ENCODE measurements at regions not wholly inside any gene's neighbourhood (a gene's known extent, or its start where the extent isn't known, plus 50 kb on each side); places are given as distances from the start of the nearest gene placed in this dataset.

DNA sequence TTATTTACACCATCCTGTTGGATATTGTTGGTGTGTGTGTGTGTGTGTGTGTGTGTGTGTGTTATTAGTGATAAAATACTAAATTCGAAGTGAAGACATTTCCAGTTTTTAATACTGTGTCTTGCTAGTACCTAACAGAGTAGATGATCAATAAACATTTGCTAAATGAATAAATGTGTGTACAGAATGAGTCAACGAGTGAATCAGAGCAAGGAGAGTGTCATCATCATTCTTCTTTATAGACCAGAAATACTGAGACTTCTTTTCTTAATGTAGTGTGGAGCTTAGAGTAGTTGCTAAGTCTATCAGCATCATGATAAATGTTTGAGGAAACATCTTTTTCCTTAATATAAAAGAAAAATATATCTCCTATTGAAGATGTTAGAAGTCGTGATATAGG is 169.7 kb upstream of the SATB2 start:
- H3K27ac ChIP-seq = no peak overlapping the region

DNA sequence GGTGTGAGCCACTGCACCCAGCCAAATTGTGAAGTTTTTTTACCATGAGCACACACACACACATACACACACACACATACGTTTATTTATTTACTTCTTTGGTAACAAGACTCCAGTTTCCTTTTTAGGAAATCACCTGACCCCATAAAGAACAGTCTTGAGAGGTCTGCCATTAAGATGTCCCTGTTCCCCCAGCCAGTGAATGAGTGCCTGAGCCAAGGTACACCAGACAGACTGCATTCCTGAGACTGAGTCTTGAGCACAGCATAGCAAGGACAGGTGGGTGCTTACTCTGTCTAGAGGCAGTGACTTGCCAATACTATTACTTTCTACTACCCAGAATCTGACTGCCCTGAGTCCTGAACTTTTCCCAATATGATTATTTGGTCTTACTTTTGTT is 167.2 kb upstream of the SATB2 start:
- Histone ChIP-seq H3K4me2 (ENCODE audit: low read length) (no peak overlapping the region), H3K4me3 (ENCODE audit: low read depth, low read length) (no peak overlapping the region)
- TF ChIP-seq, protein P1, sequence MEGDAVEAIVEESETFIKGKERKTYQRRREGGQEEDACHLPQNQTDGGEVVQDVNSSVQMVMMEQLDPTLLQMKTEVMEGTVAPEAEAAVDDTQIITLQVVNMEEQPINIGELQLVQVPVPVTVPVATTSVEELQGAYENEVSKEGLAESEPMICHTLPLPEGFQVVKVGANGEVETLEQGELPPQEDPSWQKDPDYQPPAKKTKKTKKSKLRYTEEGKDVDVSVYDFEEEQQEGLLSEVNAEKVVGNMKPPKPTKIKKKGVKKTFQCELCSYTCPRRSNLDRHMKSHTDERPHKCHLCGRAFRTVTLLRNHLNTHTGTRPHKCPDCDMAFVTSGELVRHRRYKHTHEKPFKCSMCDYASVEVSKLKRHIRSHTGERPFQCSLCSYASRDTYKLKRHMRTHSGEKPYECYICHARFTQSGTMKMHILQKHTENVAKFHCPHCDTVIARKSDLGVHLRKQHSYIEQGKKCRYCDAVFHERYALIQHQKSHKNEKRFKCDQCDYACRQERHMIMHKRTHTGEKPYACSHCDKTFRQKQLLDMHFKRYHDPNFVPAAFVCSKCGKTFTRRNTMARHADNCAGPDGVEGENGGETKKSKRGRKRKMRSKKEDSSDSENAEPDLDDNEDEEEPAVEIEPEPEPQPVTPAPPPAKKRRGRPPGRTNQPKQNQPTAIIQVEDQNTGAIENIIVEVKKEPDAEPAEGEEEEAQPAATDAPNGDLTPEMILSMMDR (IDR thresholded peaks at IDR 0.05) = no peak

More for the DNA sequence above, 169.7 kb upstream of the SATB2 start:
- no peaks in the 10 kb centered on the region for H3K79me2 ChIP-seq
- no peaks in the 10 kb centered on the region for H3K27me3 ChIP-seq (ENCODE audit: control insufficient read depth, insufficient read depth, low read length)
- H3K9ac ChIP-seq = no peak overlapping the region
- H2AFZ ChIP-seq = no peak overlapping the region
- no peaks in the 10 kb centered on the region for H3K36me3 ChIP-seq (ENCODE audit: control insufficient read depth, insufficient read depth, low read length)
- H3K4me1 ChIP-seq = no peaks in the 10 kb centered on the region
- H3K4me2 ChIP-seq (ENCODE audit: low read length) = no peak overlapping the region
- no peaks in the 10 kb centered on the region for H3K9me3 ChIP-seq (ENCODE audit: control insufficient read depth, low read length)
- TF ChIP-seq, protein P1 (IDR thresholded peaks at IDR 0.05) = no peak
- H3K4me3 ChIP-seq (ENCODE audit: low read depth, low read length) = no peak overlapping the region

DNA sequence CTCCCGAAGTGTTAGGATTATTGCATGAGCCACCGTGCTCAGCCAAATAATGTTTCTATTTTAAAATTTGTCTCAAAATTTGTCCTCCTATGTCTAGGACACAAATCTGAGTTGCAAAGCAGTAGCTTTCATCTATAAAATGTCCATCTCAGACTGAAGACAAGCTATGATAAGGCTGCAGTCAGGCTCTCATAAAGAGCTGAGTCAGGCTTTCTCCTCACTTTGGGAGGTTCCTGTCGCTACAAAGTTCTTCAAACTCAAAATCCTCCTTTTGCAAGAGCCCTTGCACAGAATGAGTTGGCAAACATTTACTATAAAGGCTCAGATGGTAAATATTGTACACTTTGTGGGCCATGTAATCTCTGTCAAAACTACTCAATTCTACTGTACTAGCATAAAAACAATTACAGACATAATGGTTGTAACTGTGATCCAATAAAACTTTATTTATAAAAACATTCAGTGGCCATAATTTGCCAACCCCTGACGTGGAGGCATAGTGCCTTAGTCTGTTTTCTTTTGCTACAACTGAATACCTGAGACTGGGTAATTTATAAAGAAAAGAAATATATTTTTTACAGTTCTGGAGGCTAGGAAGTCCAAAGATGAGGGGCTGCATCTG is 154.9 kb upstream of the SATB2 start:
- Histone ChIP-seq H3K36me3 (ENCODE audit: control insufficient read depth, insufficient read depth, low read length) (no peaks in the 10 kb centered on the region), H3K79me2 (no peaks in the 10 kb centered on the region)
- TF ChIP-seq, protein P1 (IDR thresholded peaks at IDR 0.05) = no peak

More for the DNA sequence above, 167.2 kb upstream of the SATB2 start:
- Histone ChIP-seq H2AFZ (no peak overlapping the region), H3K27me3 (ENCODE audit: control insufficient read depth, insufficient read depth, low read length) (no peaks in the 10 kb centered on the region), H3K9ac (no peak overlapping the region), H3K9me3 (ENCODE audit: control insufficient read depth, low read length) (no peaks in the 10 kb centered on the region), H3K4me1 (no peaks in the 10 kb centered on the region), H3K27ac (no peak overlapping the region), H3K36me3 (ENCODE audit: control insufficient read depth, insufficient read depth, low read length) (no peaks in the 10 kb centered on the region), H3K79me2 (no peaks in the 10 kb centered on the region)

DNA sequence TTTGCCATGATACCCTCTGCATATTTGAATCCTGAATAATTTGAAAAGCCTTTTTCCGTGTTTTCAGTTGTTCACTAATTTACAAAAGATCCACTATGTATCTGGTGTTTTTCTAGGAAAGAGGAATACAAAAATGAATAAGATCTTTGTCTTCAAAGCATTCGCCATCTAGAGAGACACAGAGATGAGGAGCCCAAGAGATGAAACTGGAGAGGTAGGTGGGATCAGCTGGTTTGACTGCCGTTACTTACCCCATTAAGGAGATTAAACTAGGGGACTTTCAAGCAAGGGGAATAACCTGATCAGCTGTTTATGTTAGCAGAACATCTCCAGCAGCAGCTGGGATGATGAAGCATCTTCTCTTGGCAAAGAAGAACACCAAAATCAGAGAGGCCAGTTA is 150.2 kb upstream of the SATB2 start:
- Histone ChIP-seq H3K9me3 (ENCODE audit: control insufficient read depth, low read length) (no peaks in the 10 kb centered on the region), H2AFZ (no peak overlapping the region), H3K27me3 (ENCODE audit: control insufficient read depth, insufficient read depth, low read length) (no peaks in the 10 kb centered on the region), H3K27ac (no peak overlapping the region), H3K79me2 (no peaks in the 10 kb centered on the region), H3K4me3 (ENCODE audit: low read depth, low read length) (no peak overlapping the region), H3K4me2 (ENCODE audit: low read length) (no peak overlapping the region), H3K36me3 (ENCODE audit: control insufficient read depth, insufficient read depth, low read length) (no peaks in the 10 kb centered on the region), H3K4me1 (no peaks in the 10 kb centered on the region), H3K9ac (no peak overlapping the region)
- TF ChIP-seq, protein P1 (IDR thresholded peaks at IDR 0.05) = no peak

More for the DNA sequence above, 154.9 kb upstream of the SATB2 start:
- no peaks in the 10 kb centered on the region for H3K4me1 ChIP-seq
- no peak overlapping the region for H3K4me2 ChIP-seq (ENCODE audit: low read length)
- H3K9me3 ChIP-seq (ENCODE audit: control insufficient read depth, low read length) = no peaks in the 10 kb centered on the region
- no peak overlapping the region for H3K27ac ChIP-seq
- no peak overlapping the region for H3K4me3 ChIP-seq (ENCODE audit: low read depth, low read length)
- no peak overlapping the region for H3K9ac ChIP-seq
- H2AFZ ChIP-seq = no peak overlapping the region
- no peaks in the 10 kb centered on the region for H3K27me3 ChIP-seq (ENCODE audit: control insufficient read depth, insufficient read depth, low read length)

DNA sequence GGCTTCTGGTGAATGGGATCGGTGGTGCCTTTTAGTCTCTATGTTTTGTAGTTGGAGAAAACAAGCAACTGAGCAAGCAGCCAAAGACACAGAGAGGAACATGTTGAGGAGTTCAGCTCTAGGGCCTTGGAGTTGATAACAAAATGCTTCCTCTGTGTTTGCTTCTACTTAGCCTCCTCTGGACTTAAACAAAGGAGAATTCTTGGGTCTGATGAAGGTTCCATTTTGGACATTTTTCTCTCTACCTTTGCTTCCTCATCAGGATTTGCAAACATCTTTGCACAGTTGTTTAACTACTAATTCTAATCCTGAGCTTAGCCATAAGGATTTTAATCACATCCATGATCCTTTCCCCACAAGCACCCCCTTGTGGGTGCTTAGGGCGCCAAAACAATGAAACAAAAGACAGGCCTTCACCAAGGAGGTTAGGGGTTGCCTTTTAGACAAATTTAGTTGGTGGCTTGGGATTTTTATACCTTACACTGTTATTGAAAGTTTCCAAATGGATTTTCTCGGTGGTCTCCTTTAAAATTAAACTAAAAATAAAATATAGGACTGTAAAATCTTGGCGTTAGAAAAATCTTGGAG is 148.5 kb upstream of the SATB2 start:
- no peak overlapping the region for H3K4me3 ChIP-seq (ENCODE audit: low read depth, low read length)

More for the DNA sequence above, 148.5 kb upstream of the SATB2 start:
- no peaks in the 10 kb centered on the region for H3K4me1 ChIP-seq
- no peaks in the 10 kb centered on the region for H3K9me3 ChIP-seq (ENCODE audit: control insufficient read depth, low read length)
- H3K36me3 ChIP-seq (ENCODE audit: control insufficient read depth, insufficient read depth, low read length) = no peaks in the 10 kb centered on the region
- H3K4me2 ChIP-seq (ENCODE audit: low read length) = no peak overlapping the region
- H3K79me2 ChIP-seq = no peaks in the 10 kb centered on the region
- H2AFZ ChIP-seq = no peak overlapping the region
- TF ChIP-seq, protein P1 (IDR thresholded peaks at IDR 0.05) = no peak
- H3K9ac ChIP-seq = no peak overlapping the region
- H3K27ac ChIP-seq = no peak overlapping the region
- H3K27me3 ChIP-seq (ENCODE audit: control insufficient read depth, insufficient read depth, low read length) = no peaks in the 10 kb centered on the region

Data from parathyroid adenoma (tissue), 2 donors.